NCI-H2171 treated with DMSO at 0.1 percent for 48 hours (cell line): ENCODE measurements at regions not wholly inside any gene's neighbourhood (a gene's known extent, or its start where the extent isn't known, plus 50 kb on each side); places are given as distances from the start of the nearest gene placed in this dataset.

Source experiments
- DNase-seq: peaks from one replicate; lab custom pipeline; 2025; lab: John Stamatoyannopoulos, UW

GRCh38 chr17:34825884-34826283 lies 135.4 kb downstream of the CCT6B start:
- no peak for DNase-seq

GRCh38 chr17:34825102-34825501 lies 136.2 kb downstream of the CCT6B start:
- no peak for DNase-seq

GRCh38 chr17:34823023-34823422 lies 138.2 kb downstream of the CCT6B start:
- no peak for DNase-seq

- DNase-seq: no peak
Observed at GRCh38 chr17:34822007-34822739, 139.1 kb downstream of the CCT6B start.

- no peak for DNase-seq
Observed at GRCh38 chr17:34820922-34821321, 140.3 kb downstream of the CCT6B start.

- no peak for DNase-seq
Observed at GRCh38 chr17:34820248-34820801, 140.9 kb downstream of the CCT6B start.

- no peak for DNase-seq
Observed at GRCh38 chr17:34817252-34818035, 143.8 kb downstream of the CCT6B start.

GRCh38 chr17:34816848-34817247 lies 144.4 kb downstream of the CCT6B start:
- DNase-seq: no peak

- no peak for DNase-seq
Observed at GRCh38 chr17:34813290-34813689, 148.0 kb downstream of the CCT6B start.

GRCh38 chr17:34811561-34811960 lies 149.7 kb downstream of the CCT6B start:
- no peak for DNase-seq

- DNase-seq: peak; percentile 66
Observed at GRCh38 chr17:34800661-34801060, 160.6 kb downstream of the CCT6B start.

GRCh38 chr17:34799751-34800150 lies 161.5 kb downstream of the CCT6B start:
- DNase-seq: no peak

- DNase-seq: no peak
Observed at GRCh38 chr17:34798581-34798980, 162.7 kb downstream of the CCT6B start.

- no peak for DNase-seq
Observed at GRCh38 chr17:34797720-34798119, 163.5 kb downstream of the CCT6B start.

- DNase-seq: peak; percentile 72
Observed at GRCh38 chr17:34793231-34793908, 167.9 kb downstream of the CCT6B start.

GRCh38 chr17:34788696-34789095 lies 172.6 kb downstream of the CCT6B start:
- no peak for DNase-seq

GRCh38 chr17:34784526-34784925 lies 176.7 kb downstream of the CCT6B start:
- no peak for DNase-seq

- DNase-seq: no peak
Observed at GRCh38 chr17:34782271-34782670, 179.0 kb downstream of the CCT6B start.

- DNase-seq: peak; percentile 6
Observed at GRCh38 chr17:34781571-34782108, 179.6 kb downstream of the CCT6B start.

GRCh38 chr17:34781071-34781470 lies 180.2 kb downstream of the CCT6B start:
- DNase-seq: no peak

- DNase-seq: no peak
Observed at GRCh38 chr17:34780438-34780837, 180.8 kb downstream of the CCT6B start.
